Spleen (tissue), 11 donors: ENCODE measurements at regions not wholly inside any gene's neighbourhood (a gene's known extent, or its start where the extent isn't known, plus 50 kb on each side); places are given as distances from the start of the nearest gene placed in this dataset.

Experiments used
- DNase-seq: peaks from one replicate; pipeline ENCODE4 v3.0.0-alpha.2; 2020
- H3K27ac ChIP-seq, 8 donors: fragments of 200-600 bp; sonication (generic) in 7 of 8; 1 replicate in 4 of 8; 2 replicates in 4 of 8; pipeline versions ENCODE4 v1.5.0 to v1.8.0; 2016 to 2021; ENCODE audit warnings: inconsistent platforms in 4 of 8, mild to moderate bottlenecking in 4 of 8, moderate library complexity in 1 of 8
- H3K27me3 ChIP-seq, 7 donors: fragments of 200-600 bp; sonication (generic) in 6 of 7; replicated peaks in 1 of 7; 1 replicate in 4 of 7; 2 replicates in 3 of 7; pipeline versions ENCODE4 v1.5.0 to v1.8.0; 2016 to 2021; ENCODE audit warnings: inconsistent platforms in 3 of 7, mild to moderate bottlenecking in 1 of 7
- H3K36me3 ChIP-seq, 6 donors: fragments of 200-600 bp; sonication (generic) in 5 of 6; 1 replicate in 4 of 6; 2 replicates in 2 of 6; pipeline versions ENCODE4 v1.5.0 to v1.8.0; 2016 to 2021; ENCODE audit warnings: inconsistent platforms in 2 of 6
- H3K4me1 ChIP-seq, 6 donors: fragments of 200-600 bp; sonication (generic) in 5 of 6; 1 replicate in 3 of 6; 2 replicates in 3 of 6; pipeline versions ENCODE4 v1.5.0 to v1.8.0; 2016 to 2021; ENCODE audit warnings: inconsistent platforms in 3 of 6
- H3K4me3 ChIP-seq, 8 donors: fragments of 200-600 bp; sonication (generic) in 7 of 8; 1 replicate in 4 of 8; 2 replicates in 4 of 8; pipeline versions ENCODE4 v1.5.0 to v1.8.0; 2016 to 2021; ENCODE audit warnings: inconsistent platforms in 4 of 8, mild to moderate bottlenecking in 4 of 8, moderate library complexity in 2 of 8
- H3K9me3 ChIP-seq, 8 donors: fragments of 200-600 bp; sonication (generic) in 7 of 8; 1 replicate in 4 of 8; 2 replicates in 4 of 8; pipeline versions ENCODE4 v1.5.0 to v1.8.0; 2016 to 2021; ENCODE audit warnings: inconsistent platforms in 4 of 8
- POLR2A ChIP-seq, 3 donors: fragments of 450-650 bp; IDR thresholded peaks; one replicate each; pipeline ENCODE4 v1.5.1; 2017; ENCODE audit warnings: antibody characterized with exemption in 3 of 3, mild to moderate bottlenecking in 1 of 3
- POLR2AphosphoS5 ChIP-seq, 3 donors: sonication (generic); formaldehyde crosslinking; IDR thresholded peaks; one replicate each; pipeline ENCODE4 v1.5.1; 2017; ENCODE audit warnings: antibody characterized with exemption in 3 of 3
- WGBS, 5 donors: extraction: QIAGEN DNeasy Blood & Tissue Kit in 3 of 5; methylation state at CpG; one replicate each; pipeline versions ENCODE4 v1.1.5 to v1.1.7; 2013 to 2018; 5-methylcytosine and 5-hydroxymethylcytosine counted together
- intact Hi-C: fragments of 100-400 bp; cut with DNase I; formaldehyde crosslinking; loops from one replicate; pipeline ENCODE4 v1.15.0; 2023; ENCODE audit warnings: low total_unique reads
- TF ChIP-seq, protein P1 (sequence below), 11 experiments: fragments of 200-600 bp in 7 of 11; fragments of 450-650 bp in 4 of 11; sonication (generic) in 4 of 11; IDR thresholded peaks in 8 of 11; conservative IDR thresholded peaks in 3 of 11; 1 replicate in 7 of 11; 2 replicates in 4 of 11; pipeline versions ENCODE4 v1.4.0 to v1.8.0; 2016 to 2021; ENCODE audit warnings: antibody characterized with exemption in 11 of 11, inconsistent platforms in 4 of 11, mild to moderate bottlenecking in 1 of 11
- donor health status: healthy with polysubstance abuse.
- donor health status: DM: no; HTN: no; CAD: no; lungs with moderate emphysema.
- donor health status: DM: no; HTN: no; CAD: no.
- donor health status: Bipolar disorder and iron deficiency.
- donor health status: healthy.
- donor health status: DM: no; HTN: no; CAD: no.
- donor health status: DM: yes; HTN: yes; CAD: no.

- TF ChIP-seq, protein P1, sequence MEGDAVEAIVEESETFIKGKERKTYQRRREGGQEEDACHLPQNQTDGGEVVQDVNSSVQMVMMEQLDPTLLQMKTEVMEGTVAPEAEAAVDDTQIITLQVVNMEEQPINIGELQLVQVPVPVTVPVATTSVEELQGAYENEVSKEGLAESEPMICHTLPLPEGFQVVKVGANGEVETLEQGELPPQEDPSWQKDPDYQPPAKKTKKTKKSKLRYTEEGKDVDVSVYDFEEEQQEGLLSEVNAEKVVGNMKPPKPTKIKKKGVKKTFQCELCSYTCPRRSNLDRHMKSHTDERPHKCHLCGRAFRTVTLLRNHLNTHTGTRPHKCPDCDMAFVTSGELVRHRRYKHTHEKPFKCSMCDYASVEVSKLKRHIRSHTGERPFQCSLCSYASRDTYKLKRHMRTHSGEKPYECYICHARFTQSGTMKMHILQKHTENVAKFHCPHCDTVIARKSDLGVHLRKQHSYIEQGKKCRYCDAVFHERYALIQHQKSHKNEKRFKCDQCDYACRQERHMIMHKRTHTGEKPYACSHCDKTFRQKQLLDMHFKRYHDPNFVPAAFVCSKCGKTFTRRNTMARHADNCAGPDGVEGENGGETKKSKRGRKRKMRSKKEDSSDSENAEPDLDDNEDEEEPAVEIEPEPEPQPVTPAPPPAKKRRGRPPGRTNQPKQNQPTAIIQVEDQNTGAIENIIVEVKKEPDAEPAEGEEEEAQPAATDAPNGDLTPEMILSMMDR (IDR thresholded peaks at IDR 0.05 in 8 of 11, conservative IDR thresholded peaks at IDR 0.05 in 3 of 11) = no peak
- TF ChIP-seq POLR2A (IDR thresholded peaks at IDR 0.05) = no peak
- TF ChIP-seq POLR2AphosphoS5 (IDR thresholded peaks at IDR 0.05) = no peak
- DNase-seq = no peak
- Histone ChIP-seq H3K27ac (no peak overlapping the region), H3K4me3 (no peak overlapping the region), H3K9me3 (peaks cover 0 to 22% (median 11%) of the 10 kb centered on the region in 8 donors), H3K36me3 (no peaks in the 10 kb centered on the region), H3K4me1 (no peaks in the 10 kb centered on the region), H3K27me3 (no peaks in the 10 kb centered on the region)
- intact Hi-C loops = no loop called here
Observed at GRCh38 chr14:87601036-87601435, 391.9 kb downstream of the GALC start.

DNA sequence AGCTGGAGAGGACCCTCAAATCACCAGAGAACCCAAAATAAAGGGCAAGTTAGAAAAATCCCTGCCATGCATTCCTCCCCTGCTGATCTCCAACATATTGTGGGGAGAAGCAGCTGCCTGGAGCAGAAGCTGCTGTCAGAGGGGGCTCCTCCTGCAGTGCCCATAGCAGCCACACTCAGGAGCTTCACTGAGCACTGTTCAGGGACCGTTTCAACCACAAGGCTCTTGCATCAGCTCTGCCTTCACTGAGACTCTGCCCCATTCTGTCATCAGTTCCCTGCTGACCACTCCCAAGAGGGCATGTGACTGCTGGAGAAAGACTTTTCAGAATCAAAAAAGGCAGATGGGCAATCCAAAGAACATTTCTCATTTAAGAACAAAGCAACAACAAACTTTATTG lies 392.7 kb downstream of the GALC start:
- Histone ChIP-seq H3K27me3 (no peaks in the 10 kb centered on the region), H3K4me3 (no peak overlapping the region), H3K27ac (no peak overlapping the region), H3K4me1 (no peaks in the 10 kb centered on the region), H3K36me3 (no peaks in the 10 kb centered on the region), H3K9me3 (peaks cover 0 to 14% (median 3%) of the 10 kb centered on the region in 8 donors)
- no peak for DNase-seq
- WGBS, 5 donors = 61 to 79% (median 70%) methylated on average over 1 of the region's 1 CpG
- TF ChIP-seq, protein P1 (IDR thresholded peaks at IDR 0.05 in 8 of 11, conservative IDR thresholded peaks at IDR 0.05 in 3 of 11) = no peak
- TF ChIP-seq POLR2A (IDR thresholded peaks at IDR 0.05) (no peak), POLR2AphosphoS5 (IDR thresholded peaks at IDR 0.05) (no peak)
- intact Hi-C loops = no loop called here

- 57 to 72% (median 66%) methylated on average over 2 of the region's 2 CpGs for WGBS, 5 donors
- H3K27ac ChIP-seq = no peak overlapping the region
- H3K9me3 ChIP-seq = no peaks in the 10 kb centered on the region
- no peak for DNase-seq
- intact Hi-C loops = no loop called here
- TF ChIP-seq, protein P1 (IDR thresholded peaks at IDR 0.05 in 8 of 11, conservative IDR thresholded peaks at IDR 0.05 in 3 of 11) = no peak
- TF ChIP-seq POLR2A (IDR thresholded peaks at IDR 0.05) (no peak), POLR2AphosphoS5 (IDR thresholded peaks at IDR 0.05) (no peak)
- no peaks in the 10 kb centered on the region for H3K27me3 ChIP-seq
- no peaks in the 10 kb centered on the region for H3K36me3 ChIP-seq
- no peaks in the 10 kb centered on the region for H3K4me1 ChIP-seq
- no peak overlapping the region for H3K4me3 ChIP-seq
Observed at GRCh38 chr14:87581298-87581697, 411.7 kb downstream of the GALC start.

- Histone ChIP-seq H3K4me1 (no peaks in the 10 kb centered on the region), H3K36me3 (no peaks in the 10 kb centered on the region), H3K4me3 (no peak overlapping the region), H3K27ac (no peak overlapping the region), H3K27me3 (no peaks in the 10 kb centered on the region), H3K9me3 (no peaks in the 10 kb centered on the region)
- intact Hi-C loops = no loop called here
- WGBS, 5 donors = 55 to 77% (median 69%) methylated on average over 2 of the region's 2 CpGs
- TF ChIP-seq POLR2A (IDR thresholded peaks at IDR 0.05) (no peak), POLR2AphosphoS5 (IDR thresholded peaks at IDR 0.05) (no peak)
- TF ChIP-seq, protein P1 (IDR thresholded peaks at IDR 0.05 in 8 of 11, conservative IDR thresholded peaks at IDR 0.05 in 3 of 11) = no peak
- DNase-seq = no peak
Observed at GRCh38 chr14:87579036-87579435, 413.9 kb downstream of the GALC start.
